Caco-2 (cell line): ENCODE measurements at regions not wholly inside any gene's neighbourhood (a gene's known extent, or its start where the extent isn't known, plus 50 kb on each side); places are given as distances from the start of the nearest gene placed in this dataset.

Source experiments
- BruUV-seq: library from RNA; stranded (reverse); fragments of 400-500 nt; replicated peaks from 2 replicates; lab custom pipeline; 2021; lab: Mats Ljungman, UMichigan
- CTCF ChIA-PET: fragments of 300-600 bp; sonication (Branson Sonifier 250); formaldehyde crosslinking; loops from one replicate; lab custom pipeline; 2022; ENCODE audit warnings: antibody characterized with exemption; lab: Charles Lee
- POLR2A ChIA-PET: fragments of 300-600 bp; sonication (Branson Sonifier 250); formaldehyde crosslinking; loops from one replicate; lab custom pipeline; 2022; ENCODE audit warnings: antibody characterized with exemption; lab: Charles Lee
- DNase-seq, 2 experiments: peaks; one replicate each; pipeline versions ENCODE4 v3.0.0 to v3.0.0-alpha.2; 2020 to 2022
- H3K27me3 ChIP-seq: replicated peaks from 2 replicates; pipeline ENCODE4 v1.6.0; 2011; ENCODE audit warnings: low read length; ENCODE audit not compliant: control insufficient read depth, insufficient read depth
- H3K36me3 ChIP-seq: 2 replicates; pipeline ENCODE4 v1.5.1; 2011; ENCODE audit warnings: low read length; ENCODE audit not compliant: control insufficient read depth, insufficient read depth
- H3K4me1 ChIP-seq: fragments of 250-450 bp; sonication (Bioruptor Pico); 2 replicates; pipeline ENCODE4 v1.5.1; 2020; ENCODE audit warnings: mild to moderate bottlenecking
- H3K4me3 ChIP-seq: 2 replicates; pipeline ENCODE4 v1.5.1; 2011; ENCODE audit warnings: low read depth, mild to moderate bottlenecking, control low read depth, low read length
- H3K9me3 ChIP-seq: fragments of 250-450 bp; sonication (Bioruptor Pico); 2 replicates; pipeline ENCODE4 v1.5.1; 2020; ENCODE audit warnings: mild to moderate bottlenecking, moderate library complexity
- H3K27ac Mint-ChIP-seq: one replicate; pipeline ENCODE4 v1.8.0; 2022; ENCODE audit warnings: mixed read lengths; ENCODE audit not compliant: unreplicated experiment
- H3K27me3 Mint-ChIP-seq: one replicate; pipeline ENCODE4 v1.8.0; 2022; ENCODE audit warnings: mixed read lengths; ENCODE audit not compliant: insufficient read depth, unreplicated experiment
- H3K36me3 Mint-ChIP-seq: one replicate; pipeline ENCODE4 v1.8.0; 2022; ENCODE audit warnings: mild to moderate bottlenecking, mixed read lengths; ENCODE audit not compliant: insufficient read depth, unreplicated experiment
- H3K4me1 Mint-ChIP-seq: one replicate; pipeline ENCODE4 v1.8.0; 2022; ENCODE audit warnings: low read depth, mixed read lengths; ENCODE audit not compliant: unreplicated experiment
- H3K4me3 Mint-ChIP-seq: one replicate; pipeline ENCODE4 v1.8.0; 2022; ENCODE audit warnings: mild to moderate bottlenecking, moderate library complexity, mixed read lengths; ENCODE audit not compliant: unreplicated experiment
- H3K9me3 Mint-ChIP-seq: one replicate; pipeline ENCODE4 v1.8.0; 2022; ENCODE audit warnings: mixed read lengths; ENCODE audit not compliant: unreplicated experiment
- CTCF ChIP-seq, 2 experiments: fragments of 200-600 bp in 1 of 2; IDR thresholded peaks; 1 replicate in 1 of 2; 2 replicates in 1 of 2; pipeline versions ENCODE4 v1.5.1 to v1.8.0; 2011 to 2022; ENCODE audit warnings: antibody characterized with exemption in 1 of 2, control low read depth in 1 of 2, inconsistent platforms in 1 of 2, low read depth in 1 of 2, low read length in 1 of 2, mild to moderate bottlenecking in 1 of 2, moderate library complexity in 1 of 2; ENCODE audit not compliant: insufficient read depth in 1 of 2, severe bottlenecking in 1 of 2, unreplicated experiment in 1 of 2
- intact Hi-C: fragments of 100-400 bp; cut with micrococcal nuclease; formaldehyde crosslinking; loops from one replicate; pipeline ENCODE4 v1.10.0; 2022; ENCODE audit not compliant: unreplicated experiment

GRCh38 chrX:148333989-148334388, 166.4 kb upstream of the AFF2 start:
- no peak overlapping the region for H3K4me3 ChIP-seq
- no peaks in the 10 kb centered on the region for H3K9me3 Mint-ChIP-seq
- no peaks in the 10 kb centered on the region for H3K27me3 ChIP-seq
- CTCF ChIA-PET: no interaction called here
- no peaks in the 10 kb centered on the region for H3K4me1 Mint-ChIP-seq
- H3K27me3 Mint-ChIP-seq: peaks cover 6% of the 10 kb centered on the region
- H3K36me3 ChIP-seq: no peaks in the 10 kb centered on the region
- H3K27ac Mint-ChIP-seq: no peak overlapping the region
- no peak overlapping the region for H3K4me3 Mint-ChIP-seq
- intact Hi-C loops: no loop called here
- no peaks in the 10 kb centered on the region for H3K4me1 ChIP-seq
- DNase-seq: no peak
- H3K9me3 ChIP-seq: no peaks in the 10 kb centered on the region
- H3K36me3 Mint-ChIP-seq: no peaks in the 10 kb centered on the region
- POLR2A ChIA-PET: no interaction called here
- no peak for TF ChIP-seq CTCF (IDR thresholded peaks at IDR 0.05; ENCODE audit: insufficient read depth in 1 of 2, low read depth in 1 of 2, low read length in 1 of 2, severe bottlenecking in 1 of 2, unreplicated experiment in 1 of 2)
- no TSS peak for BruUV-seq

- no peaks in the 10 kb centered on the region for H3K27me3 ChIP-seq
- no peaks in the 10 kb centered on the region for H3K4me1 ChIP-seq
- no peak overlapping the region for H3K4me3 ChIP-seq
- H3K36me3 ChIP-seq: no peaks in the 10 kb centered on the region
- no peaks in the 10 kb centered on the region for H3K9me3 ChIP-seq
- no peaks in the 10 kb centered on the region for H3K4me1 Mint-ChIP-seq
- no peaks in the 10 kb centered on the region for H3K36me3 Mint-ChIP-seq
- no peak for TF ChIP-seq CTCF (IDR thresholded peaks at IDR 0.05; ENCODE audit: insufficient read depth in 1 of 2, low read depth in 1 of 2, low read length in 1 of 2, severe bottlenecking in 1 of 2, unreplicated experiment in 1 of 2)
- H3K4me3 Mint-ChIP-seq: no peak overlapping the region
- ChIA-PET CTCF (no interaction called here), POLR2A (no interaction called here)
- no peak overlapping the region for H3K27ac Mint-ChIP-seq
- intact Hi-C loops: no loop called here
- no TSS peak for BruUV-seq
- peaks cover 6% of the 10 kb centered on the region for H3K27me3 Mint-ChIP-seq
- H3K9me3 Mint-ChIP-seq: no peaks in the 10 kb centered on the region
- DNase-seq: no peak
Observed at GRCh38 chrX:148337873-148338272, 162.5 kb upstream of the AFF2 start.

DNA sequence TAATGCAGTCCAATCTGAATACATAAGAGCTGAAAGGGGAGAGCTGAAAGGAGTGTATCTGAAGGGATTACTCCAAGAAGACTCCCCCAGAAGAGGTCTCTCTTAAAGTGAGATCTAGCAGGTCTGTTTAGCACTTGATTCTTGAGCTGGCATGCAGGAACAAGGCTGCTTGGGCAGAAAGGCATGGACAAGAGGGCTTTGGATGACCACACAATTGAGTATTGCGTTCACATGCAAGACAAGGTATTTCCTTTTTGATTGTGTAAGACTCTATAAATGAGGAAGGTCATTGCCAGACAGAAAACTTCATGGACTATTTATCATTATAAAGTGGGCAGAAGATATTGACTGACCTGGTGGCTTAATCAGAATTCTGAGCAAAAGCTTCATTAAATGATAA, 145.5 kb upstream of the AFF2 start:
- ChIA-PET POLR2A (no interaction called here), CTCF (no interaction called here)
- Histone ChIP-seq H3K4me1 (no peaks in the 10 kb centered on the region), H3K4me3 (no peak overlapping the region), H3K27me3 (no peaks in the 10 kb centered on the region), H3K36me3 (no peaks in the 10 kb centered on the region), H3K9me3 (no peaks in the 10 kb centered on the region)
- H3K4me1 Mint-ChIP-seq: no peaks in the 10 kb centered on the region
- no peak for DNase-seq
- no peaks in the 10 kb centered on the region for H3K36me3 Mint-ChIP-seq
- TF ChIP-seq CTCF (IDR thresholded peaks at IDR 0.05; ENCODE audit: insufficient read depth in 1 of 2, low read depth in 1 of 2, low read length in 1 of 2, severe bottlenecking in 1 of 2, unreplicated experiment in 1 of 2): no peak
- BruUV-seq: no TSS peak
- peaks cover 9% of the 10 kb centered on the region for H3K9me3 Mint-ChIP-seq
- H3K4me3 Mint-ChIP-seq: no peak overlapping the region
- no peaks in the 10 kb centered on the region for H3K27me3 Mint-ChIP-seq
- H3K27ac Mint-ChIP-seq: no peak overlapping the region
- intact Hi-C loops: no loop called here
